GM23338 (cell line): ENCODE measurements at regions not wholly inside any gene's neighbourhood (a gene's known extent, or its start where the extent isn't known, plus 50 kb on each side); places are given as distances from the start of the nearest gene placed in this dataset. TPM values are rescaled to one million over a fixed set of nuclear protein-coding genes. Genes with fewer than 3 reads are reported as not detected.

Experiments used
- ATAC-seq: fragments of 200-7000 bp; cut with Tn5 transposase; 3 replicates; pipeline ENCODE4 v1.9.1; 2020
- DNase-seq: peaks from one replicate; pipeline ENCODE4 v3.0.0-alpha.2; 2015; ENCODE audit warnings: low spot score
- H2AFZ ChIP-seq: fragments of 200-600 bp; sonication (generic); 2 replicates; pipeline ENCODE4 v1.8.0; 2016; ENCODE audit warnings: antibody characterized with exemption, mild to moderate bottlenecking, moderate library complexity
- H3F3A ChIP-seq: fragments of 200-600 bp; sonication (generic); replicated peaks from 2 replicates; pipeline ENCODE4 v1.8.0; 2017; ENCODE audit warnings: antibody characterized with exemption, mixed run types, low read depth
- H3K27ac ChIP-seq: fragments of 200-600 bp; sonication (generic); 2 replicates; pipeline ENCODE4 v1.6.1; 2016; ENCODE audit warnings: low read depth
- H3K27me3 ChIP-seq: fragments of 200-600 bp; sonication (generic); 2 replicates; pipeline ENCODE4 v1.8.0; 2016; ENCODE audit warnings: mild to moderate bottlenecking, mixed run types, moderate library complexity; ENCODE audit not compliant: insufficient read depth
- H3K36me3 ChIP-seq: fragments of 200-600 bp; sonication (generic); 2 replicates; pipeline ENCODE4 v1.8.0; 2016; ENCODE audit warnings: mild to moderate bottlenecking; ENCODE audit not compliant: insufficient read depth
- H3K4me1 ChIP-seq: fragments of 200-600 bp; sonication (generic); 2 replicates; pipeline ENCODE4 v1.8.0; 2016; ENCODE audit warnings: mild to moderate bottlenecking, moderate library complexity; ENCODE audit not compliant: insufficient read depth
- H3K4me2 ChIP-seq: fragments of 200-600 bp; sonication (generic); 2 replicates; pipeline ENCODE4 v1.7.1; 2017; ENCODE audit warnings: mixed run types
- H3K4me3 ChIP-seq: fragments of 200-600 bp; sonication (generic); 2 replicates; pipeline ENCODE4 v1.6.1; 2016; ENCODE audit warnings: mixed run types
- H3K79me2 ChIP-seq: fragments of 200-600 bp; sonication (generic); replicated peaks from 2 replicates; pipeline ENCODE4 v1.8.0; 2017; ENCODE audit warnings: mild to moderate bottlenecking; ENCODE audit not compliant: insufficient read depth
- H3K9me2 ChIP-seq: fragments of 200-600 bp; sonication (generic); 2 replicates; pipeline ENCODE4 v1.8.0; 2017; ENCODE audit not compliant: insufficient read depth
- H4K20me1 ChIP-seq: fragments of 200-600 bp; sonication (generic); replicated peaks from 2 replicates; pipeline ENCODE4 v1.8.0; 2017; ENCODE audit warnings: mild to moderate bottlenecking; ENCODE audit not compliant: insufficient read depth
- H3K27ac Mint-ChIP-seq: 2 replicates; pipeline ENCODE4 v1.8.0; 2020; ENCODE audit warnings: inconsistent platforms, mild to moderate bottlenecking, moderate library complexity, mixed read lengths
- H3K27me3 Mint-ChIP-seq: 3 replicates; pipeline ENCODE4 v1.8.0; 2022; ENCODE audit warnings: low read depth, mild to moderate bottlenecking, moderate library complexity, mixed read lengths, inconsistent platforms; ENCODE audit not compliant: insufficient read depth, poor library complexity
- H3K36me3 Mint-ChIP-seq: 3 replicates; pipeline ENCODE4 v1.8.0; 2021; ENCODE audit warnings: low read depth, mild to moderate bottlenecking, inconsistent platforms, moderate library complexity, mixed read lengths
- H3K4me1 Mint-ChIP-seq: 3 replicates; pipeline ENCODE4 v1.8.0; 2020; ENCODE audit warnings: mild to moderate bottlenecking, inconsistent platforms, mixed read lengths
- H3K4me3 Mint-ChIP-seq: 3 replicates; pipeline ENCODE4 v1.8.0; 2021; ENCODE audit warnings: moderate library complexity, mild to moderate bottlenecking, inconsistent platforms, mixed read lengths
- H3K9me3 Mint-ChIP-seq: 3 replicates; pipeline ENCODE4 v1.8.0; 2020; ENCODE audit warnings: moderate library complexity, mild to moderate bottlenecking, inconsistent platforms, mixed read lengths
- CREB1 ChIP-seq: fragments of 250-450 bp; sonication (Bioruptor Pico); IDR thresholded peaks from 2 replicates; pipeline ENCODE4 v1.5.0; 2020; ENCODE audit warnings: low read depth, mild to moderate bottlenecking, moderate library complexity
- CTCF ChIP-seq, 2 experiments: fragments of 200-600 bp in 1 of 2; sonication (generic) in 1 of 2; conservative IDR thresholded peaks; 2 replicates each; pipeline versions ENCODE4 v1.5.1 to v1.6.1; 2016 to 2017; ENCODE audit warnings: antibody characterized with exemption in 2 of 2, low read depth in 2 of 2, mild to moderate bottlenecking in 2 of 2, moderate library complexity in 1 of 2
- ETS1 ChIP-seq: IDR thresholded peaks from 2 replicates; pipeline ENCODE4 v1.6.1; 2016; ENCODE audit warnings: antibody characterized with exemption
- EZH2 ChIP-seq: fragments of 200-600 bp; sonication (generic); IDR thresholded peaks from one replicate; pipeline ENCODE4 v1.8.0; 2017; ENCODE audit warnings: antibody characterized with exemption, mild to moderate bottlenecking, low read depth; ENCODE audit not compliant: unreplicated experiment
- JUNB ChIP-seq: IDR thresholded peaks from one replicate; pipeline ENCODE4 v1.6.1; 2016; ENCODE audit warnings: antibody characterized with exemption; ENCODE audit not compliant: unreplicated experiment
- POLR2AphosphoS5 ChIP-seq: IDR thresholded peaks from 2 replicates; pipeline ENCODE4 v1.6.1; 2016; ENCODE audit warnings: antibody characterized with exemption, low read depth
- STAT1 ChIP-seq: IDR thresholded peaks from one replicate; pipeline ENCODE4 v1.6.1; 2016; ENCODE audit warnings: antibody characterized with exemption; ENCODE audit not compliant: unreplicated experiment
- ZNF114 ChIP-seq: fragments of 250-450 bp; sonication (Bioruptor Pico); IDR thresholded peaks from 2 replicates; pipeline ENCODE4 v1.5.0; 2020; ENCODE audit warnings: mild to moderate bottlenecking, moderate library complexity
- ZNF331 ChIP-seq: fragments of 250-450 bp; sonication (Bioruptor Pico); IDR thresholded peaks from 2 replicates; pipeline ENCODE4 v1.5.0; 2020; ENCODE audit warnings: low read depth, mild to moderate bottlenecking, moderate library complexity
- ZNF462 ChIP-seq: fragments of 250-450 bp; sonication (Bioruptor Pico); IDR thresholded peaks from 2 replicates; pipeline ENCODE4 v1.5.0; 2020; ENCODE audit warnings: mild to moderate bottlenecking, moderate library complexity
- microRNA-seq: library from miRNA; unstranded; fragments of <30 nt; microRNA quantifications from one replicate; pipeline ENCODE4, GENCODE V29; 2017
- small RNA-seq: library from RNA; depleted of rRNA; stranded (forward); fragments of <200 nt; gene quantifications from one replicate; pipeline ENCODE3, GENCODE V24; 2014; ENCODE audit warnings: low replicate concordance

GRCh38 chr12:16658699-16659098 is 52.7 kb upstream of the LMO3 start:
- H3K36me3 Mint-ChIP-seq: no peaks in the 10 kb centered on the region

More at GRCh38 chr12:16658699-16659098, 52.7 kb upstream of the LMO3 start:
- Histone ChIP-seq H3K27me3 (no peaks in the 10 kb centered on the region), H3K4me1 (no peaks in the 10 kb centered on the region), H3K9me2 (peaks cover 12% of the 10 kb centered on the region; the same call in 1 of the 2 replicates), H2AFZ (no peak overlapping the region), H3K36me3 (no peaks in the 10 kb centered on the region), H3K27ac (no peak overlapping the region), H3K4me3 (no peak overlapping the region), H3K79me2 (no peaks in the 10 kb centered on the region), H3K4me2 (no peak overlapping the region), H3F3A (no peaks in the 10 kb centered on the region), H4K20me1 (no peaks in the 10 kb centered on the region)
- DNase-seq: no peak
- Mint-ChIP-seq H3K27me3 (peaks cover 1% of the 10 kb centered on the region), H3K4me3 (no peak overlapping the region), H3K4me1 (no peaks in the 10 kb centered on the region), H3K27ac (no peak overlapping the region), H3K9me3 (peaks cover 5% of the 10 kb centered on the region; the same call in 1 of the 3 replicates)
- TF ChIP-seq JUNB (no peak), EZH2 (no peak), ETS1 (no peak), CTCF (conservative IDR thresholded peaks at IDR 0.05; ENCODE audit: low read depth in 2 of 2) (no peak), STAT1 (no peak), ZNF114 (CRISPR knock-in tag) (no peak), CREB1 (CRISPR knock-in tag) (no peak), ZNF331 (CRISPR knock-in tag) (no peak), POLR2AphosphoS5 (no peak), ZNF462 (CRISPR knock-in tag) (no peak)
- no peak for ATAC-seq

Small RNA genes in the stretch of these regions (microRNA-seq; reads per million reads assigned to microRNA genes)
- not detected for gene MIR3974

Small RNA genes in the stretch of these regions (small RNA-seq; reads per million reads assigned to genes)
- not detected for gene RNU6-837P
